DMS114 treated with DMSO at 0.1 percent for 48 hours (cell line): ENCODE measurements at regions not wholly inside any gene's neighbourhood (a gene's known extent, or its start where the extent isn't known, plus 50 kb on each side); places are given as distances from the start of the nearest gene placed in this dataset.
A peak's percentile ranks its signal among the peaks of the same experiment; 100 is the strongest.

ENCODE experiments used
- DNase-seq: peaks from one replicate; lab custom pipeline; 2025; ENCODE audit not compliant: unreplicated experiment; lab: John Stamatoyannopoulos, UW

GRCh38 chr7:108947526-108947925 is 377.9 kb downstream of the DNAJB9 start:
- DNase-seq: no peak

DNA sequence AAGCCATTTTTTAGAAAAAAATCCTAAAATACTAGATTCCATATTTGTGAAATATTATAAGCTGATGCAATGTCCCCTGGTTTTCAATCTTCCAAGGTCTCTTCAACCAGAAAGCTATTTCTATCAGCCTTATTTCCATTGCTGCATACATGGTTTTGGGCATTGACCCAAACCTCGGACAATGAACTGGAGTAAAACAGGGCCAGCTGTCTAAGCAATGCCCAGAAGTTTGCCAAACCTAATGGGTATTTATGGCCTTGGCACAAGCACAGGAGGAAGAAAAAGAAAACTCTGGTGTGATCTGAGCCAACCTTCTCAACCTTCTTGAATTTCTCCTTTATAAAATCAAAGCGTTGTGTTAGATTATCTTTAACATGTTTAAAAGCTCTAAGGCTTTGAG is 402.3 kb downstream of the DNAJB9 start:
- DNase-seq: no peak

DNA sequence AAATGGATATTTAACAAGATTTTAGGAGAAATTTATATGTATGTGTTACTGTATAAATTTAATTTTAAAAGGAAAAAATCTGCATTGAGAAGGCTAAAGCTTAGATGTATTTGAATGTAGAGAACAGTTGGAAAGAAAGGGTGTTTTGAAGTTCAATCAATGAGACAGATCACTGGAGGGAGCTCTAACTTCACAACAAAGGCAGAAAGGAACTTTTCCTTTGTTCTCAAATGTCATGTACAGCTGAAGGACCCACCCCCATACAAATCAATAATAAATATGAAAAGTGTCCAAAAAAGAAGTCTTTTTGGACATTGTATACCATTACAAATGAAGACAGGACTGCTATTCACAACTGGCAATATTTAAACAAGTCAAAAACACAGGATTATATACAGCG is 403.4 kb downstream of the DNAJB9 start:
- peak; percentile 2 for DNase-seq

DNA sequence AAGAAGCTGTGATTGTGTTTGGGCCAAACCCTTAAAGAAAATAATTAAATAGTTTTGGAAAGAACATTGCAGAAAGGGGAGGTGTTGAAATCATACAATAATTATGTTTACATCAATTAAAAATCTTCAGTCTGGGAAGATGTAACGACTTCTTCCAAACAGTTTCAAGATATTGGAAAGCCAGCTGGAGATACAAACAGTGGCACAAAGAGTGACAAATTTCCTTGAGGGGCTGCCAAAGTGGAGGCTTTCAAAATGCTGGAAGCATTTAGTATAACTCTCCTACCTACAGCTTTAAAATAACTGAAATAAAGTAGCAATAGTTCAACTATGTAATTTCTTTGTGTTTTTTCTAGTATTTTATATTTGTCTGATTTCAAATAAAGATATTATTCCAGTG is 405.0 kb downstream of the DNAJB9 start:
- DNase-seq: no peak

GRCh38 chr7:108985037-108985436 is 415.4 kb downstream of the DNAJB9 start:
- no peak for DNase-seq

DNA sequence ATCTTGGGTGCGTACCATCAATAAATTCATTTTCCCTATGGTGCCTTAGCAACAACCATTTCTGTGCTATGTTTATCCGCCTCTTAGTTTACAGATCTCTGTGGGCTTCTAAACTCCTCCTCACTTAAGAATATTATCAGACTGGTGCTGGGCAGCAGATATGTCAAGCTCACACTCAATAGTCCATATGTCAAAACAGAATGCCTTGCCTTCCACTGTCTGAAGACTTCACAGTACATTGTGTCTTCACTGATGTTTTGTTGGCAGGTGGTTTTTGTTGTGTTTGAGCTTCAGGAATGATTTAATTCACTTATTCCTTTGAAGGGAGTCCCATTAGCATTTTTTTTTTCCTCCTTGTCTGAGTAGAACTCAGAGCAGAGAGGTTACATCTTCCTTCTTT is 419.6 kb downstream of the DNAJB9 start:
- DNase-seq: no peak

DNA sequence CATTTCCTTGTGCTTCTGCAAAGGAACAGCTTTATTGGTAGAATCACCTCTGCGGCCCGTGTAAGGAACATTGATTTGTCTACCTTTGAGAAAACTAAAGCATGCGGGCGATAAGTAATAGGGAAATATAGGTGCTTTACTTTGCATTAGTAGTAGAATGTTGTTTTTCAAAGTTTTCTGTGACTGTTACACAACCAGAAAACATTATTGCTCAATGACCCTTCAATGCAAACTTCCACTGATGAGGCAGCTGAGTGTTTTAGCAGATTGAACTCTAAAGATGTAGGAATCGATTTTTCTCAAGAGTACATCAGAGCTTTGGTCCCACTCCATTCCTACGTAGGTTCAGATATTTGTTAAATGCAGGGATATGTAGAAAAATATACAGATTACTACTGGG is 427.8 kb downstream of the DNAJB9 start:
- DNase-seq: no peak

DNA sequence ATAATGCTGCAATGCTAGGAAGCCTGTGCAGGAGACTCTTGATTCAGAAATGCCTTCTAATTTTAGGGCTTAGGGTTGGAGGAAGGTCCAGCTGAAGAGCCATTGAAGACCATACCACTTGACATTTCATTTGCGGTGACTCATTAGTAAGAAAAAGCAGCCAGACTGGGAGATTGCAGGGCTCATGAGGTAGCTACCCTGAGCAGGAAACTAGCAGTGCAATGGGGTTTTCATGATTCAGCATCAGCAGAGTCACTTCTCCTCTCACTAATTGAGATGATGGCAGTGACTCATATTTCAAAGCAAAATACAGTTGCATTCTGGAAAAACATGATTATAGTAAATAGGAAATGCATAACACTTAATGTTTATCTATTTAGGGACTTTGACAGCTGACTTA is 434.1 kb downstream of the DNAJB9 start:
- DNase-seq: no peak

DNA sequence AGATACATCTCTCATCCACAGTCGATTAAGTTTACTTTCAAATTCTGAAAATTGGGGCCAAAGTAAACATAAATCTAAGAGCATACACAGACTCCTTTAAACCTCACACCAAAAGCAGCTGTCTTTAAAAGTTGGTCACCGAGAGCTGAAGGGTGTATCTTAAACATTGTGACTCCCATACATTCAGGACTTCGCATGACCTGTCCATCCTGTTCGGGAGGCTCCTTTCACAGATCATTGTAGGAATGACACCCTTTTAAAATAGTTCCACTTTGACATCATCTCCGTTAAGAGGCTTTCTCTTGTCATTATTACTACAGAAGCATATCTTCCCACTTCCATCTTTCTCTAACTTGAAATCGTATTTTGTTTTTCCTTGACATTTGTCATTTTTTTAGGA is 440.0 kb downstream of the DNAJB9 start:
- DNase-seq: no peak

GRCh38 chr7:109020251-109020650 is 450.6 kb downstream of the DNAJB9 start:
- no peak for DNase-seq

- DNase-seq: no peak
Observed at GRCh38 chr7:109021390-109021789, 451.7 kb downstream of the DNAJB9 start.

DNA sequence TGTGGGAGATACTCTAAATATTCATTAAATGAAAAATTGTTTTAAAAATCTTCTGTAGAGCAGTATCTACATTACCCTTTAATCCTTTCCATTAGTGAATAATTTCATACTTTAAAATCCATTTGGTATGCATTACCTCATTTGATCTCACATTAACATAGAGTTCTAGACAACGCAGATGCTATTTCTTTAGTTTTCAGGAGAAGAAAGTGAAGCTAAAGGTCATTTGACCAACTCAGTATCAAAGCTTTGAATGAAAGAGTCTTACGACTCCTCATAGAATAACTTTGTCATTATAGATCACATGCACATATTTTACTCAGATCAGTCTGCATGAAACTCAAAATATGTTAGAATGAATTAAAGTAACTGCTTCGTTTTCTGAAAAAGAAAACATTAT is 460.2 kb downstream of the DNAJB9 start:
- no peak for DNase-seq

- DNase-seq: no peak
Observed at GRCh38 chr7:109044691-109045090, 475.0 kb downstream of the DNAJB9 start.

DNA sequence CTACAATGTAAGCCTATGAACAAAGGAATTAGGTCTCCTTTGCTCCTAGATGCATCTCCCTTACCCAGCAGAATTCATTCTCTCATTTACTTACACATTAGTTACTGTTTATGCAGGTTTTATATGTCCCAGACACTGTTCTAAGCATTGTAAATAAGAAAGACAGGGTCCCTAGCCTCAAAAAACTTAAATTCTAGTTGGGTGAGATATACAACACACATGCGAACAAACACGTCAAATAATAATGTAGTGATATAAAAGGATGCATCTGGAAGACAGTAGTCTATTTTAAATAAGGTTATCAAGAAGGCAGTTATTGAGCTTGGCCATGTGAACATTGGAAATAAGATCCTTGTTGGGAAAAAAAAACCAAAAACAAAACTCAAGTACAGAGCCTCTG is 479.7 kb downstream of the DNAJB9 start:
- DNase-seq: no peak

DNA sequence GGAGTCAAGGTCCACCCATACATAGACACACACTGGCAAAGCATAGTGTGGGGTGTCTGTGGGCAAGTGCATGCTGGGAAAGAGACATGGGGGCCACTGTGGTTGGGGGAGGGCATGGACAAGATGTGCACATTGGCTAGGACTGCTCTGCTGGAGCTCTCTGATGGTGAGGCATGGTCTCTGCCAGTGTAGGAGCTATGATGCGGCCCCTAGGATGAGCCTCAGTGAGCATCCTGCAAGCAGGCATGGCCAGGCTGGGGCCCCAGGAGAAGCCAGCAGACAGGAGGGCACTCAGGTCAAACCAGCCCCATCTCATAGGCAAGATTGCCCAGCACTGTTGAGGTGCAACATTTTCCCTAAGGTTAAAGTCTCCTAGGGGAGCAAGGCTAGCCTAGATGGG is 489.4 kb downstream of the DNAJB9 start:
- no peak for DNase-seq

DNA sequence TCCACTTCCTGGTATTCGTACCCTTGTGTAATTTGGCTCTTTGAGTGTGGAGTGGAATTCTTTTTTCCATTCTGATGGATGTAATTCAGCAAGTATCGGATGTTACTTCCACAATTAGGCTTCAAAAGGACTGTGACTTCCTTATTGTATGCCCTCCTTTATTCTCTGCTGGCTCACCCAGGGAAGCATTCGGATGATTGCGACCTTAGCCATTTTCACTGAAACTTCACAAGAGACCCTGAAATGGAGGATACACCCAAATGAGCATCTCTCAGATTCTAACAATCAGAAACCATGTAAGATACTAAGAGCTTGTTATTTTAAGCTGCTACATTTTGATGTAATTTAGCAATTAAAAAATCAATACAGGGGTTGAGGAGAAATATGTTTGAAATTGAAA is 493.1 kb downstream of the DNAJB9 start:
- DNase-seq: no peak

DNA sequence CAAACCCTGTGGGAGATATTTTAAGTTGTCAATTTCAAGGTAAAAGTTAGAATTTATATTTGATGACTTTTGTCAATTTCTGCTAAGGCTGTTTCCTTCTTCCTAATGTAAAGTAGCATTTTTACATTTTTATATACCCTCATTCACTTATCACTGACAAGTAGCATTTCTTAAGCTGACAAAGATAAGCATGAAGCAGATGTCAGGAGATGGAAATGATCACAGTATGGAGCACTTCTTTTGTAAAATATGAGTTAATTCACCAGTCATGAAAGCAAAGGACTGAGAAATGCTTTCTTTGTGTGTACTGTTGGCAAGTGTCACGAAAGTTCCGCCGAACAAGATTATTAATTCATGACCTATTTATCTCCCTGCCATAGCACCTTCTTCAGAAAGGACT is 503.9 kb downstream of the DNAJB9 start:
- DNase-seq: no peak

DNA sequence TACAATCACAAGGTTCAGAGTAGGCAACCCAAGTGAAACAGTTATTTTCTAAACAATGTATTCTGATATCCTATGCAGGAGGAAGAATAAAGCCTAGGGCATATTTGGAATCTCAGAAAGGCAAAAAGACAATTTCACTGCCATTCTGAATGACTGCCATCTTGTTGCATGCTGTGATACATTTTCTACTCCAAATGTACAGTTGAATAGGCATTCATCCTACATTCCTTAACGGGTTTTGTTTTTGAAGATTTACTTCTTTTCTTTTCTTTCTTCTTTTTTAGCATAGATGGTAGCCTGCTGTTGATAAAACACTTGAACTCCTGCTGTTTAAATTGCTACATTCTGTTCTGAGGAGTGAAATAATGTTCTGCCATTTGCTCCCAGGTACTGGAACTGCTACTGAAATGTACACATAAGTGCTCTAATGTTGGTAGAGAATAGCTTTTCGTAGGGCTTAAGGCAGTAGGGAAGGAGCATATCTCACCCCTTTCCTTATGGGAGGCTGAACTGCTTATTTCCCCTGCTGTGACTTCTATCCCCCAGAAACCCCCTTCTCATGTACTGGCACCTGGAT is 506.8 kb downstream of the DNAJB9 start:
- DNase-seq: no peak

- DNase-seq: no peak
Observed at GRCh38 chr7:109091042-109091441, 521.4 kb downstream of the DNAJB9 start.

DNA sequence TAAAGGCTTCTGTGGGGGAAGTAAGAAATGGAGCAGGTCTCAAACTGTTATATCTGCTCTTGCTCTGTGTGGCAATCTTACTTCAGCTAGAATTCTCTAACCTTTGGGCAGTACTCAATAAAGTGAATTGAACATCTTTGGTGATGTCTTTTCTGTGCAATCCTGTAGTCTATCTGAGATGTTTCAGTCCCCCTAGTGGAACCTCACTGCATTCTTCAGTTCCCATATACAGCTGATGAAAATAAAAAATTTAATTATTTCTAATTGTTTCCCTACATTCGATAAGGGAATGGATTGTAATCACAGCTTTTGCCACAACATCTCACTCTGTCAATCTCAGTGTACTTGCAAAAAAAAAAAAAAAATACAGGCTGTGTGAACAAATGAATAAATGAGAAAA is 522.6 kb downstream of the DNAJB9 start:
- no peak for DNase-seq

DNA sequence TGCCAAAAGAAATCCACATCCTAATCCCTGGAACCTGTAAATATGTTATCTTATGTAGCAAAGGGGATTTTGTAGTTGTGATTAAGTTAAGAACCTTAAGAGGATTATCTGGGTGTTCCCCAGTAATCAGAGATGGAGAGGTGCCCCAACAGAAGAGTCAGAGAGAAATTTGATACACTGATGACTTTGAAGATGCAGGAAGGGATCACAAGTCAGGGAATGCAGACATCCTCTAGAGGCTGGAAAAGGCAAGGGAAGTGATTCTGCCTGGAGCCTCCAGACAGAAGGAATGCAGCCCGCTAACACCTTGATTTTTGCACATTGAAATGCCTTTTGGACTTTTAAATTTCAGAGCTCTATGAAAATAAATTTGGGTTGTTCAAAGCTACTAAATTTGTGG is 531.7 kb downstream of the DNAJB9 start:
- no peak for DNase-seq

GRCh38 chr7:109109558-109109957 is 539.9 kb downstream of the DNAJB9 start:
- DNase-seq: no peak

DNA sequence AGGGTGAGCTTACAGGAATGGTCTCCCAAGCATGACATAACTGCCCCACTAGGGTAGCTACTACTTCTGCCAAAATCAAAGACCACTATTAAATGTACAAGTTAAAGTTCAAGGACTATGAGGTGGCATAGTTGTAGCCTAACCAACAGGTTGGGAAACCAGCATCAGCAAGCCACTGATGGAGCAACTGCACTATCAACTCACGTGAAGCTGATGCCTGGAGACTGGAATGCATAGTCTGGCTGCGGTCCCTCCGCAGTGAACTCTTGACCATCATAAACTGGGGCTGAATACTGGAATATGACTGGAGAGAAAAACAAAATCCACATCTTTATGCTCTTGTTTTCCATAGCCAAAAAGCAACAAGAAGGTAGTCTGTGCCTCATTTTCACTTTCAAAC is 541.4 kb downstream of the DNAJB9 start:
- no peak for DNase-seq
